GM23338 (cell line): ENCODE measurements at regions not wholly inside any gene's neighbourhood (a gene's known extent, or its start where the extent isn't known, plus 50 kb on each side); places are given as distances from the start of the nearest gene placed in this dataset.

Experiments used
- ATAC-seq: fragments of 200-7000 bp; cut with Tn5 transposase; 3 replicates; pipeline ENCODE4 v1.9.1; 2020
- DNase-seq: peaks from one replicate; pipeline ENCODE4 v3.0.0-alpha.2; 2015; ENCODE audit warnings: low spot score
- H2AFZ ChIP-seq: fragments of 200-600 bp; sonication (generic); 2 replicates; pipeline ENCODE4 v1.8.0; 2016; ENCODE audit warnings: antibody characterized with exemption, mild to moderate bottlenecking, moderate library complexity
- H3F3A ChIP-seq: fragments of 200-600 bp; sonication (generic); replicated peaks from 2 replicates; pipeline ENCODE4 v1.8.0; 2017; ENCODE audit warnings: antibody characterized with exemption, mixed run types, low read depth
- H3K27ac ChIP-seq: fragments of 200-600 bp; sonication (generic); 2 replicates; pipeline ENCODE4 v1.6.1; 2016; ENCODE audit warnings: low read depth
- H3K27me3 ChIP-seq: fragments of 200-600 bp; sonication (generic); 2 replicates; pipeline ENCODE4 v1.8.0; 2016; ENCODE audit warnings: mild to moderate bottlenecking, mixed run types, moderate library complexity; ENCODE audit not compliant: insufficient read depth
- H3K36me3 ChIP-seq: fragments of 200-600 bp; sonication (generic); 2 replicates; pipeline ENCODE4 v1.8.0; 2016; ENCODE audit warnings: mild to moderate bottlenecking; ENCODE audit not compliant: insufficient read depth
- H3K4me1 ChIP-seq: fragments of 200-600 bp; sonication (generic); 2 replicates; pipeline ENCODE4 v1.8.0; 2016; ENCODE audit warnings: mild to moderate bottlenecking, moderate library complexity; ENCODE audit not compliant: insufficient read depth
- H3K4me2 ChIP-seq: fragments of 200-600 bp; sonication (generic); 2 replicates; pipeline ENCODE4 v1.7.1; 2017; ENCODE audit warnings: mixed run types
- H3K4me3 ChIP-seq: fragments of 200-600 bp; sonication (generic); 2 replicates; pipeline ENCODE4 v1.6.1; 2016; ENCODE audit warnings: mixed run types
- H3K79me2 ChIP-seq: fragments of 200-600 bp; sonication (generic); replicated peaks from 2 replicates; pipeline ENCODE4 v1.8.0; 2017; ENCODE audit warnings: mild to moderate bottlenecking; ENCODE audit not compliant: insufficient read depth
- H3K9me2 ChIP-seq: fragments of 200-600 bp; sonication (generic); 2 replicates; pipeline ENCODE4 v1.8.0; 2017; ENCODE audit not compliant: insufficient read depth
- H4K20me1 ChIP-seq: fragments of 200-600 bp; sonication (generic); replicated peaks from 2 replicates; pipeline ENCODE4 v1.8.0; 2017; ENCODE audit warnings: mild to moderate bottlenecking; ENCODE audit not compliant: insufficient read depth
- H3K27ac Mint-ChIP-seq: 2 replicates; pipeline ENCODE4 v1.8.0; 2020; ENCODE audit warnings: inconsistent platforms, mild to moderate bottlenecking, moderate library complexity, mixed read lengths
- H3K27me3 Mint-ChIP-seq: 3 replicates; pipeline ENCODE4 v1.8.0; 2022; ENCODE audit warnings: low read depth, mild to moderate bottlenecking, moderate library complexity, mixed read lengths, inconsistent platforms; ENCODE audit not compliant: insufficient read depth, poor library complexity
- H3K36me3 Mint-ChIP-seq: 3 replicates; pipeline ENCODE4 v1.8.0; 2021; ENCODE audit warnings: low read depth, mild to moderate bottlenecking, inconsistent platforms, moderate library complexity, mixed read lengths
- H3K4me1 Mint-ChIP-seq: 3 replicates; pipeline ENCODE4 v1.8.0; 2020; ENCODE audit warnings: mild to moderate bottlenecking, inconsistent platforms, mixed read lengths
- H3K4me3 Mint-ChIP-seq: 3 replicates; pipeline ENCODE4 v1.8.0; 2021; ENCODE audit warnings: moderate library complexity, mild to moderate bottlenecking, inconsistent platforms, mixed read lengths
- H3K9me3 Mint-ChIP-seq: 3 replicates; pipeline ENCODE4 v1.8.0; 2020; ENCODE audit warnings: moderate library complexity, mild to moderate bottlenecking, inconsistent platforms, mixed read lengths
- CREB1 ChIP-seq: fragments of 250-450 bp; sonication (Bioruptor Pico); IDR thresholded peaks from 2 replicates; pipeline ENCODE4 v1.5.0; 2020; ENCODE audit warnings: low read depth, mild to moderate bottlenecking, moderate library complexity
- ETS1 ChIP-seq: IDR thresholded peaks from 2 replicates; pipeline ENCODE4 v1.6.1; 2016; ENCODE audit warnings: antibody characterized with exemption
- EZH2 ChIP-seq: fragments of 200-600 bp; sonication (generic); IDR thresholded peaks from one replicate; pipeline ENCODE4 v1.8.0; 2017; ENCODE audit warnings: antibody characterized with exemption, mild to moderate bottlenecking, low read depth; ENCODE audit not compliant: unreplicated experiment
- EZH2phosphoT487 ChIP-seq: fragments of 200-600 bp; sonication (generic); IDR thresholded peaks from one replicate; pipeline ENCODE4 v1.8.1; 2018; ENCODE audit warnings: antibody characterized with exemption; ENCODE audit not compliant: unreplicated experiment
- JUNB ChIP-seq: IDR thresholded peaks from one replicate; pipeline ENCODE4 v1.6.1; 2016; ENCODE audit warnings: antibody characterized with exemption; ENCODE audit not compliant: unreplicated experiment
- NANOG ChIP-seq: IDR thresholded peaks from 2 replicates; pipeline ENCODE4 v1.6.1; 2016; ENCODE audit warnings: antibody characterized with exemption, borderline replicate concordance
- REST ChIP-seq: IDR thresholded peaks from one replicate; pipeline ENCODE4 v1.6.1; 2018; ENCODE audit warnings: antibody characterized with exemption; ENCODE audit not compliant: unreplicated experiment
- ZNF114 ChIP-seq: fragments of 250-450 bp; sonication (Bioruptor Pico); IDR thresholded peaks from 2 replicates; pipeline ENCODE4 v1.5.0; 2020; ENCODE audit warnings: mild to moderate bottlenecking, moderate library complexity
- ZNF331 ChIP-seq: fragments of 250-450 bp; sonication (Bioruptor Pico); IDR thresholded peaks from 2 replicates; pipeline ENCODE4 v1.5.0; 2020; ENCODE audit warnings: low read depth, mild to moderate bottlenecking, moderate library complexity
- TF ChIP-seq, protein P1 (sequence below), 2 experiments: fragments of 200-600 bp in 1 of 2; sonication (generic) in 1 of 2; conservative IDR thresholded peaks; 2 replicates each; pipeline versions ENCODE4 v1.5.1 to v1.6.1; 2016 to 2017; ENCODE audit warnings: antibody characterized with exemption in 2 of 2, low read depth in 2 of 2, mild to moderate bottlenecking in 2 of 2, moderate library complexity in 1 of 2

GRCh38 chr20:50278684-50279531, 88.3 kb downstream of the CEBPB start (continued):
- TF ChIP-seq, protein P1, sequence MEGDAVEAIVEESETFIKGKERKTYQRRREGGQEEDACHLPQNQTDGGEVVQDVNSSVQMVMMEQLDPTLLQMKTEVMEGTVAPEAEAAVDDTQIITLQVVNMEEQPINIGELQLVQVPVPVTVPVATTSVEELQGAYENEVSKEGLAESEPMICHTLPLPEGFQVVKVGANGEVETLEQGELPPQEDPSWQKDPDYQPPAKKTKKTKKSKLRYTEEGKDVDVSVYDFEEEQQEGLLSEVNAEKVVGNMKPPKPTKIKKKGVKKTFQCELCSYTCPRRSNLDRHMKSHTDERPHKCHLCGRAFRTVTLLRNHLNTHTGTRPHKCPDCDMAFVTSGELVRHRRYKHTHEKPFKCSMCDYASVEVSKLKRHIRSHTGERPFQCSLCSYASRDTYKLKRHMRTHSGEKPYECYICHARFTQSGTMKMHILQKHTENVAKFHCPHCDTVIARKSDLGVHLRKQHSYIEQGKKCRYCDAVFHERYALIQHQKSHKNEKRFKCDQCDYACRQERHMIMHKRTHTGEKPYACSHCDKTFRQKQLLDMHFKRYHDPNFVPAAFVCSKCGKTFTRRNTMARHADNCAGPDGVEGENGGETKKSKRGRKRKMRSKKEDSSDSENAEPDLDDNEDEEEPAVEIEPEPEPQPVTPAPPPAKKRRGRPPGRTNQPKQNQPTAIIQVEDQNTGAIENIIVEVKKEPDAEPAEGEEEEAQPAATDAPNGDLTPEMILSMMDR (conservative IDR thresholded peaks at IDR 0.05; ENCODE audit: low read depth in 2 of 2) = no peak
- TF ChIP-seq ZNF331 (CRISPR knock-in tag) (no peak), EZH2 (no peak), JUNB (no peak), ETS1 (no peak), REST (no peak), NANOG (no peak), EZH2phosphoT487 (no peak)

- H3K9me3 Mint-ChIP-seq = no peaks in the 10 kb centered on the region; the same call in 2 of the 3 replicates
- no peak for DNase-seq
- H3K27me3 Mint-ChIP-seq = peaks cover 12% of the 10 kb centered on the region
- H3K79me2 ChIP-seq = no peaks in the 10 kb centered on the region
- no peaks in the 10 kb centered on the region for H3K9me2 ChIP-seq
- no peaks in the 10 kb centered on the region for H3K4me1 ChIP-seq
- no peak overlapping the region for H3K4me3 Mint-ChIP-seq
- no peak overlapping the region for H3K27ac Mint-ChIP-seq
- H2AFZ ChIP-seq = 0 out of 2 replicates have a peak overlapping the region, but pooled peaks have one; percentile 7
- H3K4me2 ChIP-seq = no peak overlapping the region
- H3K27me3 ChIP-seq = no peaks in the 10 kb centered on the region
- no peaks in the 10 kb centered on the region for H3K36me3 ChIP-seq
- H3K36me3 Mint-ChIP-seq = no peaks in the 10 kb centered on the region; the same call in 2 of the 3 replicates
- H3K27ac ChIP-seq = no peak overlapping the region
- peaks cover 9% of the 10 kb centered on the region for H3K4me1 Mint-ChIP-seq
- H3K4me3 ChIP-seq = no peak overlapping the region
- no peak for ATAC-seq
- no peaks in the 10 kb centered on the region for H4K20me1 ChIP-seq
- H3F3A ChIP-seq = no peaks in the 10 kb centered on the region
- TF ChIP-seq EZH2phosphoT487 (no peak), ZNF114 (CRISPR knock-in tag) (no peak), REST (no peak), EZH2 (no peak), ETS1 (no peak), CREB1 (CRISPR knock-in tag) (no peak)
- TF ChIP-seq, protein P1 (conservative IDR thresholded peaks at IDR 0.05; ENCODE audit: low read depth in 2 of 2) = no peak
Observed at GRCh38 chr20:50279988-50280850, 89.6 kb downstream of the CEBPB start.
